ENCODE measurements at regions not wholly inside any gene's neighbourhood (a gene's known extent, or its start where the extent isn't known, plus 50 kb on each side); places are given as distances from the start of the nearest gene placed in this dataset.
"Not testable (repeated sequence)": the region's sequence is repeated elsewhere in the genome, so short reads cannot be mapped to it uniquely, and the experiment has no call there.

DNA sequence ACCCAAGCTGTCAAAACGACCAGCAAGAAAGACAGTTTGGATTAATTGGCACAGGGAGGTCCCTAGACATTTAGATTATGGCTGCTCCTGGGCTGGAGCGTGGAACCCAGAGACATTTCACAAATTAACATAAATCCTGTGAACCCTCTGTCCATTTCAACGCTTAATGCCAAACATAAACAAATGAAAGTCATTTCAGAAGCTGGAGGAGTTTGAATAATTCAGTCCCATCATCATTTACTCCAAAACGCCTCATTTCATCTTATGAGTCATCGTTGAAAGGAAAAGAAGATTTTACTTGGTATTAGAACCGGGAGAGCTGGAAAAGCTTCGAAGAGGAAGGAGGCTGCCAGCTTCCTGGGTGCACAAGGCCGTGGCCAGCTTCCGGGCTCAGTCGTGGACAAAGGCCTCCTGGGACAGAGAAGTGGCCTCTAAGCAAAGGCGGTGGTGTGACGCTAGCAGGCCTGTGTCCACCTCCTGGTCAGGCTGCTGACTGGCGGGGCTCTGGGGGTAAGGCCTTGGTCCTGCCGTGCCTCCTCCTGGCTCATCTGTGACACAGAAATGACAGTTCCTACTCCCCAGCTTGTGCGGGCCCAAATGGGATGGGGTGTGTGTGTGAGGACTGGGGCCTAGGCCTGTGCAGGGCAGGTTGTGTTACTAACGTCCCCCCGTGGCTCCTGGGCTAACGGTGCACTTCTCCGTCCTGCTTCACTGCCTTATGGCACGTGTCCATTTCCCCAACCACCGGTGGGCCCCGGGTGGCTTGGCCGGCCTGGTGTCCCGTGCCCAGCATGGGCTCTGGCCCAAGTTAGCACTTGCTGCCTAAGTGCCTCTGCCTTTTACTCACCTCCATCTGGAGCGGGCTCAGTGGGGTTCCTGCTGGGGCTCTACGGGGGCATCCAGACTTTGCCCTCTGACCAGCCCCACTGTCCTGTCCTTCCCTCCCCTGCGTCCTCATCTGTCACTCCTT lies 71.6 kb downstream of the RRM2 start:
- peaks cover 11% of the 10 kb centered on the region for H3K9me3 Mint-ChIP-seq
- intact Hi-C loops (cut with micrococcal nuclease) = no loop called here
- no peak overlapping the region for H3K4me3 Mint-ChIP-seq
- peaks cover 9% of the 10 kb centered on the region for H3K36me3 Mint-ChIP-seq (ENCODE audit: low read depth)
- no peak overlapping the region for H3K27ac Mint-ChIP-seq
- no peaks in the 10 kb centered on the region for H3K27me3 Mint-ChIP-seq
- no peaks in the 10 kb centered on the region for H3K4me1 Mint-ChIP-seq (ENCODE audit: low read depth)

DNA sequence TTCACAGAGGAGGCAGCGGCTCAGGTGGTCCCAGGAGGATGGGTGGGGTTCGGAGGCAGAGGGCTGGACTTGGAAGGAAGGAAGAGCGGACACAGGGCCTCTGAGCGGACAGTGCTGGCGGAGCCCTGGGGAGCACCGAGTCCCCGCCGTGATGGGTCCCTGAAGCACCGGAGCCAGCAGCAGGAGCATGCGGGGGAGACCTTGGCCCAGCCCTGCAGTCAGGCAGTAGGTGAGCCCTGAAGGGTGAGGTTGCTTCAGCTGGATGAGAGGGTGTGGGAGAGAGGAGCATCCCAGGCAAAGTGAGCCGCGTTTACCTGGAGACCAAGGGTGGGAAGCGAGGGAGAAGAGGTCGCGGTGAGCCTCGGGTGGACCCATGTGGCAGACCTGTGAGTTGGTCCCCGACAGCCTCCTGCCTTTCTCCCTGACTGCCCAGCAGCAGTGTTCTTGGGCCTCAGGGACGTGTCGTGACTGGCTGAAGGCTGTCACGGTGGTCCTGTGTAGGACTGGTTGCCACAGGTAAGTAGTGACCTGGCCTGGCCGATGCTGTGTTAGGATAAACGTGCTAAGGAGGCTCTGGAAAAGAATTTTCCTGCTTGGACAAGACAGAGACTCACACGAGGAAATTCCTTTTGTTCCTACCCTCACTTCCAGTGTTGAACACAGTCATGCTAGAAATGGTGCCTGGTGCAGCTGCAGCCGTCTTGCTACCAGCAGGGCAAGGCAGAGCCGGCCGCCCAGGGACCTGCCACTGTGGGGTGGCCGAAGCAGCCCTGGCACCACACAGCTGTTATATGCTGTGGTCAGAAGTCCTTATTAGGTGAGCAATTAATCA lies 73.0 kb downstream of the RRM2 start:
- H3K4me3 Mint-ChIP-seq = no peak overlapping the region
- no peaks in the 10 kb centered on the region for H3K27me3 Mint-ChIP-seq
- H3K36me3 Mint-ChIP-seq (ENCODE audit: low read depth) = peaks cover 10% of the 10 kb centered on the region
- intact Hi-C loops (cut with micrococcal nuclease) = no loop called here
- H3K9me3 Mint-ChIP-seq = no peaks in the 10 kb centered on the region
- no peak overlapping the region for H3K27ac Mint-ChIP-seq
- H3K4me1 Mint-ChIP-seq (ENCODE audit: low read depth) = no peaks in the 10 kb centered on the region

DNA sequence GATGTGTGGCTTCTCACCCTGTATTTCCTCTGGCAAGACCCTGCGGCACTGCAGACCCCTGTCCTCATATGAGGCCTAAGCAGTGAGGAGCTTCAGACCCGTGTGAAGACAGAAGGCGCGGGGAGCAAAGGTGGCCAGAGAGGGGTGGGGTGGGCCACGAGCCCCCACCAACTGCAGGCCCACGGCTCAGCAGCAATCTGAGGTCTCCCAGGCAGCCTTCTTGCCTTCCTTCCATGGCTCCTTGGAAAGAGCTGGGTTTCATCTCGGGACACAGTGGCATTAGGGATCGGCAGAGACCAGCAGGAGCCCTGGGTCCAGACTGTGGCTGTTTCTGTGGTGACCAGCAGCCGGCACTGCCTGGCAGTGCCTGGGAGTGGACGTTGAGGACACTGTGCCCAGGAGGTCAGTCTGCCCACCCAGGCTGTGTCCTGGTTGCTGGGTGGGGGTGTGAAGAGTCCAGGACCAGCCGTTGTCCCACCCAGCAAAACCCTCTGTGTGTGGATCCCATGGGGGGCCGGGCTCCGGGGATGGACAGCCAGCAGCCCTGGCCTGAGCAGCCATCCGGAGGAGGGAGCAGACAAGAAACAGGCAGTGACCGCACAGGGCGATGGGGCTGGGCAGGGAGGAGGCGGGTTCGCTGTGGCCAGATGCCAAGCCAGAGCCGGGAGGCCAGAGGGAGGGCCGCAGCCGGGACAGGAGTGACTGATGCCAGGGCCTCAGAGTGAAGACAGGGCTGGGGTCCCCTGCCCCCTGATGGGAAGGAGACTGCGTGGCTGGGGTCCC lies 73.8 kb downstream of the RRM2 start:
- H3K4me3 Mint-ChIP-seq = no peak overlapping the region

DNA sequence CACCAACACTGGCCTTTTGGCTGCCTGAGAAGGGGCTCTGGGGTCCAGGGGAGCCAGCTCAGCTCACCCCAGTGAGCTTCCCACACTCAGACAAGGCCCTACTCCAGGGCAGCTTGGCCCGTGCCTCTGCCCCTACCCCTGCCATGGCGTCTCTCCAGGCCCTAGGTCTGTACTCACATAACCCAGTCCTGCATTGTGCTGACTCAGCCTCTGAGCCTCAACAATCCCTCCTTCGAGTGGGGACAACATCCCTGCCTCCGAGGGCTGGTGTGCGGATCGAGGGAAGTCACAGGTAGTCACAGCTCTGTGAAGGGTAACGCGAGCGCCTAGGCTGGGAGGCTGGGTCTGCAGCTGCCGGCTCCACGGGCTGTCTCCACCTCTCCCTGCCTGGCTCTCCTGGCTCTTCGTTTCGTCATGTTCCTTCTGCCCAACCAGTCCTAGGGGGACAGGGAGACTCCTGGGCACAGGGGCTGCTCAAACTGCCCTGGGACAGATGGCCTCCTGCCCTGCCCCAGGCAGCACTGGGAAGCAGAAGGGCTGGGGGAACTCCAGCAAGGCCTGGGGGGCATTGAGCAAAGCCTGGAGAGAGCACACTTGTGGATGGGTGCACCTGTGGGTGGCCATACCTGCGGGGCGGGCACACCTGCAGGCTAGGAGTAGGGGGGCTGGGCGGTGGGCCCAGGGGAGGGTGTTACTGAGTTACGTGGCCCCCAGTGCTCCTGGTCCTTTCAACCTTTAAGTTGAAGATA lies 74.6 kb downstream of the RRM2 start:
- Mint-ChIP-seq H3K4me1 (ENCODE audit: low read depth) (no peaks in the 10 kb centered on the region), H3K27ac (no peak overlapping the region), H3K9me3 (no peaks in the 10 kb centered on the region), H3K4me3 (no peak overlapping the region), H3K36me3 (ENCODE audit: low read depth) (peaks cover 10% of the 10 kb centered on the region), H3K27me3 (no peaks in the 10 kb centered on the region)
- intact Hi-C loops (cut with micrococcal nuclease) = no loop called here

More for the DNA sequence above, 73.8 kb downstream of the RRM2 start:
- intact Hi-C loops (cut with micrococcal nuclease) = no loop called here
- Mint-ChIP-seq H3K27ac (no peak overlapping the region), H3K4me1 (ENCODE audit: low read depth) (no peaks in the 10 kb centered on the region), H3K36me3 (ENCODE audit: low read depth) (peaks cover 10% of the 10 kb centered on the region), H3K9me3 (no peaks in the 10 kb centered on the region), H3K27me3 (no peaks in the 10 kb centered on the region)

DNA sequence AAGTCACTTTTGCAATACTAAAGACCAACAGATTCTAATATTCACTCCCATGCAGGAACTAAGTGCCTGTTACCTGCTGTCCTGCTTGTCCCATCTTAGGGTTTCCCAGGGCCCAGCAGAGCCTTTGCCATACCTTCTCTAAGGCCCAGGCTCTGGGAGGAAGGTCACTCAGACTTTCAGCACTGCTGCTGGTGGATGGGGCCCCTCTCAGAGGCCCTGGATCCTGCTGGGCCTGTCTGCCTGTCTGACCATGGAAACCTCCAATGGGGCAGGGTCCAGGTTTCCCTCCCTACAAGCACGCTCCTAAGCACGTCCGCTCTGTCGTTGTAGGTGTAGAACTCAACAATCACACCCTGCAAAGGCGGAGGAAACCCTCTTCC lies 75.1 kb downstream of the RRM2 start:
- H3K27ac Mint-ChIP-seq = no peak overlapping the region

DNA sequence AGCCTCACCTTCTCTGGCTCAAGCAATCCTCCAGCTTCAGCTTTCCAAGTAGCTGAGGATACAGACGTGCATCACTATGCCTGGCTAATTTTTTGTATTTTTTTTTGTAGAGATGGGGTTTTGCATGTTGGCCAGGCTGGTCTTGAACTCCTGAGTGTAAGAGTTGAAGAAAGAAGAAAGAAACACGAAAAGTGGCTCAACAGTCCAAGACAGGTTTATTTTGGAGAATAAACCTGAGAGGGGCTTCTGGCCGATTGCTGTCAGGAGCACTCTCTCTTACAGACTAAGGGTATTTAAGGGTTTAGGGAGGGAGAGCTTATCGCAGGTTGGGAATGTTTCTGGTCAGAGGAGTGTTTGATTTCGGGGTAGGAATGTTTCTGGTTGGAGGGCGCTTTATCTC lies 75.9 kb downstream of the RRM2 start:
- peaks cover 10% of the 10 kb centered on the region for H3K36me3 Mint-ChIP-seq (ENCODE audit: low read depth)
- H3K27ac Mint-ChIP-seq; H3K9me3 Mint-ChIP-seq; H3K4me1 Mint-ChIP-seq (ENCODE audit: low read depth); H3K4me3 Mint-ChIP-seq; H3K27me3 Mint-ChIP-seq; intact Hi-C loops (cut with micrococcal nuclease): not testable (repeated sequence)

More for the DNA sequence above, 75.1 kb downstream of the RRM2 start:
- intact Hi-C loops (cut with micrococcal nuclease) = no loop called here
- no peaks in the 10 kb centered on the region for H3K4me1 Mint-ChIP-seq (ENCODE audit: low read depth)
- no peaks in the 10 kb centered on the region for H3K9me3 Mint-ChIP-seq
- no peaks in the 10 kb centered on the region for H3K27me3 Mint-ChIP-seq
- H3K4me3 Mint-ChIP-seq = no peak overlapping the region
- H3K36me3 Mint-ChIP-seq (ENCODE audit: low read depth) = peaks cover 10% of the 10 kb centered on the region

DNA sequence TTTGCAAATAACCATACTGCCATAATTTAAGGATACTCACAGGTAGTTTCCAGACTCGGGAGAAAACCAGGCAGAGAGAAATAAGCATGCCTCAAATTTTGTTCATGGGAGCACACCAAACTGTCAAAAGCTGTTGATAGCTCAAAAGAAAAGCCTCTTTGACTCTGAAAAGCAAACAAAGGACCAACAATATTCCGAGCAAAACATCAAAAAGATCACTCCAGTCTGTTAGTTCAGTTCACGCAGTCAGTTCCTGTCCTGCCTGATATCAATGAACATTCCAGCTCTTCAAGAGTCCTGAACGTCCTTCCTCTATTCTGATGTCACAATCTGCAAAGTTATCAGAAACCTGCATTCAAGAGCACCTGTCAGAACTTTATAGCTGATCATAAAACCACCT lies 78.7 kb downstream of the RRM2 start:
- H3K4me1 Mint-ChIP-seq (ENCODE audit: low read depth) = no peaks in the 10 kb centered on the region

DNA sequence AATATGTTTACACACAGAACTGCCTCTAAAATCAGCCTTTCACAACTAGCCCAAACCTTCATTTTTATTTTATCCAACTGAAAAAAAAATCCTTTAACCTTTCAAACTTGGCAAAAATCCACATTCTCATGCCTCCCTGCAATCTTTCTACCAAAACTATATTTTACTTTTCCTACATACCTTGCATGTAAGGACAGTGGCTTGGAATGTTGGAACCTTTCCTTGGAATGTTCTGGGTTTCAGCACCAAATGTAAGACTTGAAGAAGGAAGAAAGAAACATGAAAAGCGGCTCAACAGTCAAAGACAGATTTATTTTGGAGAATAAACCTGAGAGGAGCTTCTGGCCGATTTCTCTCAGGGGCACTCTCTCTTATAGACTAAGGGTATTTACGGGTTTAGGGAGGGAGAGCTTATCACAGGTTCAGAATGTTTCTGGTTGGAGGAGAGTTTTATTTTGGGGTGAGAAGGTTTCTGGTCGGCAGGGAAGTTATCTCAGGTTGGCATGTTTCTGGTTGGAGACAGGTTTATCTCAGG lies 79.7 kb downstream of the RRM2 start:
- Mint-ChIP-seq H3K9me3 (no peaks in the 10 kb centered on the region), H3K27ac (no peak overlapping the region), H3K27me3 (no peaks in the 10 kb centered on the region), H3K4me3 (no peak overlapping the region), H3K4me1 (ENCODE audit: low read depth) (no peaks in the 10 kb centered on the region), H3K36me3 (ENCODE audit: low read depth) (peaks cover 6% of the 10 kb centered on the region)
- intact Hi-C loops (cut with micrococcal nuclease) = no loop called here

More for the DNA sequence above, 78.7 kb downstream of the RRM2 start:
- Mint-ChIP-seq H3K27me3 (no peaks in the 10 kb centered on the region), H3K36me3 (ENCODE audit: low read depth) (peaks cover 6% of the 10 kb centered on the region), H3K9me3 (no peaks in the 10 kb centered on the region), H3K27ac (no peak overlapping the region), H3K4me3 (no peak overlapping the region)
- intact Hi-C loops (cut with micrococcal nuclease) = no loop called here

DNA sequence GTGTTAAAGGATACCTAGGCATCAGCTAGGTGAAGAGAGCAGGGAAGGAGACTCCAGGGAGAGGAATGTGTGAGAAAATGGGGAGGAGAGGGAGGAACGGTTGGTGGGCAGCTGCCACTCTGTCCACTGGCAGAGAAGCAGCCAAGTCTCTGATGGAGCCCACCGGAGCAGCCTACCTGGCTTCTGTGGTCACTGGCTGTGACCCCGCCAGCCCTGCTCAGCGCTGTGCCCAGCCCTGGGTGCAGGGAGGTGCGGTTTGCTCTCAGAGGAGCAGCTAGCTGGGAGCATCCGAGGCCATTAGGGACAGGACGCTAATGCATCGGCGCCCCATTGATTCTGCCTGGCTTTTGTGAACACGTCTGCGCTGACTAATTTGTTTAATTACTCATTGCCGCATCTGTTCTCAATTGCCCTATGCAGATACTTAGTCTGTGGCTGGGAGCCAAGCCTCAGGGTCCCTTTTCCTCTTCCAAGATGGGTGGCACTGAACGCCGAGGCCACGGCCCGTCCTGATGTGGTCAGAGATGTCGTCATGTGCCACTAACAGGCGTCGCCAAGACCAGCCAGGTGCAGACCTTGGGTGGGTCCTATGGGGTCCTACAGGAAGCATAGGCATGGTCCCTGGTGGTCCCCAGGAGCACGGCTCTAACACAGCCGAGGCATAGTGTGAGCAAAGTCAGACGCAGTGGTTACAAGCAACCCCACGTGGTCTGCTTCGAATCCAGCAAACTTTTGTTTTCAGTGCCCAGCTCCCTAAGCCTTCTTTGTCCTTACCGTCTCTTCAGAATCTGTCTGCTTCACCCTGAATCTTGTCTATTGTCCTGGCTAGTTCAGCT lies 82.0 kb downstream of the RRM2 start:
- H3K4me1 Mint-ChIP-seq (ENCODE audit: low read depth) = no peaks in the 10 kb centered on the region
- no peak overlapping the region for H3K4me3 Mint-ChIP-seq
- H3K36me3 Mint-ChIP-seq (ENCODE audit: low read depth) = no peaks in the 10 kb centered on the region
- H3K9me3 Mint-ChIP-seq = no peaks in the 10 kb centered on the region
- H3K27ac Mint-ChIP-seq = no peak overlapping the region
- intact Hi-C loops (cut with micrococcal nuclease) = no loop called here
- H3K27me3 Mint-ChIP-seq = no peaks in the 10 kb centered on the region

DNA sequence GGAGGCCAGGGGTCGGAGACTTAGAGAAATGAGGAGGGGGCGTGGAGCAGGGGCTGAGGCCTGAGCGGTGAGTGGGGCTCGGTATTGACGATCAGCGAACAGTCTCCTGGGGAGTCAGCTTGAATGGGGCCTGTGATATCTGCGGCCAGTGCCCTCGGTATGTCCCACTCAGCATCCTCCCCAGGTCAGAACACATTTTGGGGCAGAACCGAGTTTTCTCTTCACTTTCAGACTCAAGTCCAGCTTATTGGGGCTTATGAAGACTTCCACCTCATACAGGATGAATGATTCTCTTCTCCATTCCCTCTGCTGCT lies 82.6 kb downstream of the RRM2 start:
- H3K27me3 Mint-ChIP-seq = no peaks in the 10 kb centered on the region
- no peaks in the 10 kb centered on the region for H3K4me1 Mint-ChIP-seq (ENCODE audit: low read depth)
- no peaks in the 10 kb centered on the region for H3K36me3 Mint-ChIP-seq (ENCODE audit: low read depth)
- H3K27ac Mint-ChIP-seq = no peak overlapping the region
- no peak overlapping the region for H3K4me3 Mint-ChIP-seq
- H3K9me3 Mint-ChIP-seq = no peaks in the 10 kb centered on the region
- intact Hi-C loops (cut with micrococcal nuclease) = no loop called here

DNA sequence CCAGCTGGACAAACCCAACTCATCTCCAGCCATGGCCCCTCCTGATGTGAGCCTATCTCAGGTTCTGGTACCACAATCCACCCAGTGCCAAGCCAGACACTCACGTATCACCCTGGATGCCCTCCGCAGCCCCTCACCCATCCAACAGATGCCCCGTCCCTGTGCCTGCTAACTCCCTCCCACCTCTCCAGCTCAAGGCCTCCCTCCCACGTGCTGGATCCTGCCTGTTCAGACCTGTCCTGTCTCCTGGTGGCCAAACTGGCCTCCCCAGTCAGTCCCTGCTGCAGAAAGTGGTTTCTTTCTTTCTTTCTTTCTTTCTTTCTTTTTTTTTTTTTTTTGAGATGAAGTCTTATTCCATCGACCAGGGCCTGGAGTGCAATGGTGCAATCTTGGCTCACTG lies 86.2 kb downstream of the RRM2 start:
- no peaks in the 10 kb centered on the region for H3K36me3 Mint-ChIP-seq (ENCODE audit: low read depth)
- no peak overlapping the region for H3K4me3 Mint-ChIP-seq
- peaks cover 2% of the 10 kb centered on the region for H3K27me3 Mint-ChIP-seq
- H3K27ac Mint-ChIP-seq = no peak overlapping the region
- H3K4me1 Mint-ChIP-seq (ENCODE audit: low read depth) = no peaks in the 10 kb centered on the region
- no peaks in the 10 kb centered on the region for H3K9me3 Mint-ChIP-seq
- intact Hi-C loops (cut with micrococcal nuclease) = no loop called here

DNA sequence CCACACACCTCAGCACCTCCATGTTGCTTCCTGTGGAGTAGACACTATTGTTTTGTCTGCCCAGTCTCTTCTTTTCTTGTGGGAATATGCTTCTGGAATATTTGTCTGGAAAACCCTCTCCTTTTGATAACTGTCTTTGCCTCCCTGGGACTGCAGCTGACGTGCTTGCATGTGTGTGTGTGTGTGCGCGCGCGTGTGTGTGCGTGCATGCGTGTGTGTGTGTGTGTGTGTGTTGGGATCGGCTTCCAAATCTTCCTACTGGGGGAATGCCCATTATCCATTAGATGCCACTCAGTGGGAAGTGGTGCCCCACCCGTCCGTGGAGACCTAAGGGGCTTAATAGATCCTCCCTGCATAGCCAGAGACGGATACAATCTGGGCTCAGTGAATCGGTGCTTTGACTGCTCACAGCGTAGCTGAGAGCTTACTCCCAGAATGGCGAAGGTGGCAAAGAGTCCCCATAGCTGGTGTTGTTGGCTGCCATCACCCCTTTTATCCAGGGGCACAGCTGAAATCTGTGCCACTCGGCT lies 86.9 kb downstream of the RRM2 start:
- no peaks in the 10 kb centered on the region for H3K36me3 Mint-ChIP-seq (ENCODE audit: low read depth)
- peaks cover 2% of the 10 kb centered on the region for H3K27me3 Mint-ChIP-seq
- no peak overlapping the region for H3K27ac Mint-ChIP-seq
- intact Hi-C loops (cut with micrococcal nuclease) = no loop called here
- no peak overlapping the region for H3K4me3 Mint-ChIP-seq
- no peaks in the 10 kb centered on the region for H3K9me3 Mint-ChIP-seq
- no peaks in the 10 kb centered on the region for H3K4me1 Mint-ChIP-seq (ENCODE audit: low read depth)

Measured in dendritic cell treated with granulocyte-macrophage colony-stimulating factor and Interleukin-4, amounts not matched to agents 40 ng/mL and 50 ng/mL, for 4 days (primary cell).